ENCODE measurements at regions not wholly inside any gene's neighbourhood (a gene's known extent, or its start where the extent isn't known, plus 50 kb on each side); places are given as distances from the start of the nearest gene placed in this dataset.

- TF ChIP-seq USF1 (IDR thresholded peaks at IDR 0.05) (no peak), MAX (IDR thresholded peaks at IDR 0.05) (no peak), TEAD4 (IDR thresholded peaks at IDR 0.05) (no peak), NFIC (IDR thresholded peaks at IDR 0.05) (no peak), EP300 (IDR thresholded peaks at IDR 0.05; ENCODE audit: borderline replicate concordance) (no peak)
These were observed 57.5 kb upstream of the DISP3 start for GRCh38 chr1:11421443-11421842.
